ENCODE measurements at regions not wholly inside any gene's neighbourhood (a gene's known extent, or its start where the extent isn't known, plus 50 kb on each side); places are given as distances from the start of the nearest gene placed in this dataset.
A peak's percentile ranks its signal among the peaks of the same experiment; 100 is the strongest.

DNA sequence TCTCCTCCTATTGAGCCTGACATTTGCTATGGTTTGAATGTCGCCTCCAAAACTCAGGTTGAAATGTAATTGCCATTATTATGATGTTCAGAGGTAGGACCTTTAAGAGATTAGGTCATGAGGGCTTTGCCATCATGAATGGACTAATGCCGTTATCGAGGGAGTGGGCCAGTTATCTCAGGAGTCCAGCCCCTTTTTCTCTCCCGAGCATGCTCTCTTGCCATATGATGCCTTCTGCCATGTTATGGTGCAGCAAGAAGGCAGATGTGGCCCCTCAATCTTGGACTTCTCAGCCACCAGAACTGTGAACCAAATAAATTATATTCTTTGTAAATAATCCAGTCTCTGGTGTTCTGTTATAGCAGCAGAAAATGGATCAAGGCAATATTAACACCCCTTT, 323.5 kb downstream of the RRAGC start:
- no peak for DNase-seq

DNA sequence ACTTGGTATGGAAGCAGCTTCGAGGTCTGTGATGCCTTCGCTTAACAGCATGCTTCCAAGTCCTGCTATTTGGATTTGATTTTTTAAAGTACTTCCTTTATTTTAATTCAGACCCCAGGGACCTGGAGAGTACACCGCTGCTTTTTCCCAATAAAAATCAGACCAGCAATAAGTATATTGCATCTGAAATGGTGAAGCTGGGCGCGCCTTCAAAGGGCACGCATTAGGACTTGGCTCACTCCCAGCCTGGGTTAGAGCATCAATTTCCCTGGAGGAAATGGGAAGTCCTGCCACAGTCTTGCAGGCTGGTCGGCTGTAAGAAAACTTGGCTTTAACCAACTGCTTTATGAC, 325.1 kb downstream of the RRAGC start:
- no peak for DNase-seq

DNA sequence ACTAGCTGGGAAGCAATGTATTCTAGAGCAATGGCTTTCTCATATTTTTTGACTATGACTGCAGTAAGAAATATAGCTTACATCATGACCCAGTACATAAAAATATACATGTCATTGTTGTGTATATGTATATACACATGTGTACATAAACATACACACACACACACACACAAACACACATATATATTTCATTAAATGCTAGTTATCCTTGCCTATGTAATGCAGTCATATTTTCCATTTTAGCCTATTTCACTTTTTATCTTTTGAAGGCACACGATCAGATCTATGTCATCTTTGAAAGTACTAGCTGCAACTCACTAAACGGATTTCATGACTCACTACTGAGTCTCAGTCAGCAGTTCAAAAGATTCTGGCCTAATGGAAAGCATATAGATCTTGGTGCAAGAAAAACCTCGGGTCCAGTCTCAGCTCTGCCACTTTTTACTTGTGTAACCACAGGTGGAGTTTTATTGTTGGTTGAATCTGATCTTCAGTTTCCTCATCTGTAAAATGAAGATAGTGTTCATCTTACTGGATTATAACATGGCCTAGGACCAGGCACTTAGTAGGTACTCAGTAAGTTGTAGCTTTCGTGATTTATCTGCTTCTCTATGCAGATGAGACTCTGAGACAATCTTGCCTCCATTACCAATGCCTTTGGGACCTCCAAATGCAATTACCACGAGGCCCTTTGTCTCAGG, 325.6 kb downstream of the RRAGC start:
- no peak for DNase-seq

DNA sequence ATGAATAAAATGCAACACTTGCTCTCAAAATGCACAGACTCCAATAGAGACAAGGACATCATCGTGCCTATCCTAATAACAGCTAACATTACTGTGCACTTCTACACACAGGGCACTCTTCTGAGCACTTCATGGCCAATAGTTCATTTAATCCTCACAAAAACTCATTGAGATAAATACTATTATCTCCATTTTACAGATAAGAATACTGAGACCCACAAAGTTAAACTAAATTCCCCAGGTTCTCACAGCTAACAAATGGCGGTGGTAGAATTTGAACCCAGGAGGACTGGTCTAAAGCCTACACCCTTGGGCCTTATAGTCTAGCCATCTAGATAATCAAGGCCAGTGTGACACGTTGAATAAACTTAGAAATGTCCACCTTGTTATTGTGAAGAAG, 328.6 kb downstream of the RRAGC start:
- no peak for DNase-seq

DNA sequence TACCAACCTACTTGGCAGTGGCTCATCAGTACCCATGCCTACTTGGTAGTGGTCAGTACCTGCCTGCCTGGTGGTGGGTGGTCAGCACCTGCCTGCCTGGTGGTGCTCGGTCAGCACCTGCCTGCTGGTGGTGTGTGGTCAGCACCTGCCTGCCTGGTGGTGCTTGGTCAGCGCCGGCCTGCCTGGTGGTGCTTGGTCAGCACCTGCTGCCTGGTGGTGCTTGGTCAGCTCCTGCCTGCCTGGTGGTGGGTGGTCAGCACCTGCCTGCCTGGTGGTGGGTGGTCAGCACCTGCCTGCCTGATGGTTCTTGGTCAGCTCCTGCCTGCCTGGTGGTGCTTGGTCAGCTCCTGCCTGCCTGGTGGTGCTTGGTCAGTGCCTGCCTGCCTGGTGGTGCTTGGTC, 329.6 kb downstream of the RRAGC start:
- no peak for DNase-seq

DNA sequence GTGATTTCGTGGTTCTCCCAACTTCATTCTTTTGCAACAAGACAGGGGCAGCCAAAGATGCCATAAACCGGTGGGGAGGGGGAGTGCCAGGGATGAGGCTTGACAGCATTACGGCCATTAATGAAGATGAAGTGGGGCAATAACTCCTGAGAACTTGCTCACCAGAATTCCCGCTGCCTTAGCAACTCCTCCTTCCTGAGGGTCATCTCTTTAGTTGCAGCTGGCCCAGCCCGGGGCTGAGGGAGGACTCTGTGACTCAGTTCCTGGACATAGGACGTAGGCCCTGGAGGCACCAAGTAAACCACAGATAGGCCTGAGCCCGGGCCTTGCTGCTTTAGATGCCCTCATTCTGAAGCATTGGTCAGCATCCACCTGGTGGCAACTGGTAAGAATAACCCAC, 330.2 kb downstream of the RRAGC start:
- DNase-seq = no peak

DNA sequence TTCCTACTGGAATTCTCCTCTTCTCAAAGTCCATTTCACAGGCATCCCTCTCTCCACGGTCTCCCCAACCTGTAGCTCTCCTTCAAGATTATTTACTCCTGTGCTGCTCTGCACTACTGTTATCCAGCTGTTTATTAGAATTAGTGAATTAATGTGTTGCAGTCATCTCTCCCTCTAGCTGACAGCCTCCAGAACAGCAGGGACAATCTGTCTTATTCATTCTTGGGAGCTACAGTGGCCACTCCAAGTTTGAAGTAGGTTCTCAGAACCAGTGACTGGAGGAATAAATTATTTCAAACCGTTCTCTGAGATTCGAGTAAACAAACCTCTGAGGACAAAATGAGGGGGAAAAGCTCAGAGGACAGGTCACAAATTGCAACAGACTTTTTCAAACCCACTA, 330.9 kb downstream of the RRAGC start:
- DNase-seq = no peak

DNA sequence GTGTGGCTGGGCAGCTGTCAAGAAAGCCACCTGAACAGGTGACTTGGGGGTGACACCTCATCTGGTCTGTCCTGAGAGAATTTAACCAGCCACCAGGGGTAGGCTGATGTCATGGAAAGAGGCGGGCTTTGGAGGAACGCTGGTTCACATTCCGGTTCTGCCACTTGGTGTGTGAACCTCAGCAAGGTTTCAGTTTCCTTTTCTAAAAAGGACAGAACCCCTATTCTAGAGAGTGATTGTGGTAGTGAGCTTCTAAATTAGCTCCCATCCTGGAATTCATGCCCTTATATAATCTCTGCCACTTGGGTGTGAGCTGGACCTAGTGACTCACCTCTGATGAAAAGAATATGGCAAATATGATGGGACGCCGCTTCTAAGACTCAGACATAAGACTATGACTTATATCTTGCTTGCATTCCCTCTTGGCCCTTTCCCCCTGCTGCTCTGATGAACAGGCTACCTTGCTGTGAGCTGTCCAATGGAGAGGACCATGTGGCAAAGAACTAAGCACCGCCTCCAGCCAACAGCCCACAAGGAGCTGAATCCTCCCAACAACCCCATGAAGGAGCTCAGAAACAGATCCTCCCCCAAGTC, 332.1 kb downstream of the RRAGC start:
- peak; percentile 79 for DNase-seq

DNA sequence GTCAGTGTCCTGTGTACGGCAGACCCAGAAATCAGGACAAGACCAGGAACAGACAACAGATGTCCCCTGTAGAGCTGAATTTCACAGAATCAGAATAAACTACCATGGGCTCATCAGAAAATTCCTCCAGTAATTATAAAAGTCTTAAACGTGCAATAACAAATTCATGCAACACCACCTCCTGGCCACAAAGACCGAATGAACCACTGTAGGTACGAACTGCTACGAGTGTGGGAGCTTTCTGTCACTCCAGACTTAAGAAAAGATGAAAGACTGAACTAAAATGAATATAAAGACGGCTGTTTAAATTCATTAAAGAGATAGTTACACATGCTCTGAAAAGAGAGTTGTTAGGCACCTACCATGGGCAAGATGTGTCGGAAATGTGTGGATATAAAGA, 333.5 kb downstream of the RRAGC start:
- DNase-seq = no peak

DNA sequence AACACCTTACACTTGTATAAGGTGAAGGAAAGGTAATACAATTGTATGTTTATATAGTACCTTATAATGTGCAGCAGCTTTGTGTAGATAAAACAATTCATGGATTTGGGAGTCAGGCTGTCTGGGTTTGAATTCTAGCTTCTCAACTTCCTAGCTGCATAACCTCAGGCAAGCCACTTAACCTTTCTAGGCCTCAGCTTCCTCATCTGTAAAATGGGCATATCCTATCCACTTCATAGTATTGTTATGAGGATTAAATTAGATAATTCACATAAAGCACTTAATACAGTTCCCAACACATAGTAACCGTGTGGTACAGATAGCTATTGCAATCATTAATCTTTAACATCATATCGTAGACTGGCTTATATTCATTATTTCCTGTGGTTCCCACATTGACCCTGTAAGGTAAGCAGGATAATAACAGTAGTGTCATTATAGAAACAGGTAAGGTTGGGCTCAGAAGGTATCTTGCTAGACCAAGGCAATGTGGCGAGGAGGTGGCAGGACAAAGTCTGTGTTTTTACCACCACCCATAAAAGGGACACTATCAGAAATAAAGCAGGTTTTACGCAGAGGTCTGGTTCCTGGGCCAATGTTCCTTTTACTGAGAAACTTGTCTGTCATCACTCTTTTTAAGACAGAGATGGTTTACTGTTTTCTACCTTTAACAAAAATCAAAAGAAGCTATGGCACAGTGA, 334.1 kb downstream of the RRAGC start:
- no peak for DNase-seq

DNA sequence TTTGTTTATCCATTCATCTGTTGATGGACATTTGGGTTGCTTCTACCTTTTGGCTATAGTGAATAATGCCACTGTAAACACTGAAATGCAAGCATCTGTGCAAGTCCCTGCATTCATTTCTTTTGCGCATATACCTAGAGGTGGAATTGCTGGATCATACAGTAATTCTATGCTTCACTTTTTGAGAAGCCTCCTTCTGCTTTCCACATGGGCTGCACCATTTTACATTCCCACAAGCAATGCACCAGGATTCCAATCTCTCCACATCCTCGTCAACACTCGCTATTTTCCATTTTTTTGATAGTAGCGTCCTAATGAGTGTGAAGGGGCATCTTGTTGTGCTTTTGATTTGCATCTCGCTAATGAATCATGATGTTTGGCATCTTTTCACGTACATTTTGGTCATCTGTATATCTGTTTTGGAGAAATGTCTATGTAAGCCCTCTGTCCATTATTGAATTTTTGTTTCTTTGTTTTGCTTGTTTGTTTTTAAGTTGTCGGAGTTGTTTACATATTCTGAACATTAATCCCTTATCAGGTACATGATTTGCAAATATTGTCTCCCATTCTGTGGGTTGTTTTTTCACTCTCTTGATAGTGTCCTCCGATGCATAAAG, 335.4 kb downstream of the RRAGC start:
- DNase-seq = no peak

DNA sequence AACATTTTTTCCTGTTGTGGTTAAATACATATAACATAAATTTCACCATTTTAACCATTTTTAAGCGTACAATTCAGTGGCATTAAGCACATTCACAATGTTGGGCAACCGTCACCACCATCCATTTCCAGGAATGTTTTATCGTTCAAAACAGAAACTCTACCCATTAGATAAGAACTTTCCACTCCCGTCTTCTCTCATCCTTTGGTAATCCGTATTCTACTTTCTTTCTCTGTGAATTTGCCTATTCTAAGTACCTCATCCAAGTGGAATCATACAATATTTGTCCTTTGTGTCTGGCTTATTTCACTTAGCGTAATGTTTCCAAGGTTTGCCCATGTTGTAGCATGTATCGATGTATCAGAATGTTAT, 336.0 kb downstream of the RRAGC start:
- no peak for DNase-seq

DNA sequence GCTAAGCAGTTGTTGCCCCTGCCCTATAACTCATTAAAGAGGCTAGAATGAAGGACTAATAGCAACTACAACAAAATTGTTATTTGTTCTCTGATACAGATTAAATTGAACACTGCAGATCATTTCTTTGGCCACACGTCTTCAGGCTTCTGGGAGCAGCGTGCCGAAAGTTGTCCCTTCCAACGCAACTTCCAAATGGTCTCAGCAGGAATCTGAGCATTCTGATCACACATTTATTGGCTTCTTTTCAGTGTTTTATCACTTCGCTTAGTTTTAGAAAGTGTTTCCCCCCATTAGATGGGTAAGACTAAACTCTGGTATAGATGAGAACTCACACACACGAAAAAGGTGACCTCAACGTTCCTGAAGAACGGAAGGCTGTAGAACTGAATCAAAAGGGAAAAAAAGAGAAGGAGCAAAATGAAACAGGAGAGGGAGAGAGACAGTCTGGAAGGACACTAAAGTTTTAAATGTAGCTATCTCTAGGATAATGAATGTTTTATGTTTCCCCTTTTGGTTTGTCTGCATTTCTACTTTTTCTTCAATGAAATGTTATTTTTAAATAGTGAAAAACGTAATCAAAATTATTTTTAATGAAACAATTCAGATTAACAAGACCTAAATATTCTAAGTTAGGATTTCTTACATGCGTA, 336.5 kb downstream of the RRAGC start:
- no peak for DNase-seq

DNA sequence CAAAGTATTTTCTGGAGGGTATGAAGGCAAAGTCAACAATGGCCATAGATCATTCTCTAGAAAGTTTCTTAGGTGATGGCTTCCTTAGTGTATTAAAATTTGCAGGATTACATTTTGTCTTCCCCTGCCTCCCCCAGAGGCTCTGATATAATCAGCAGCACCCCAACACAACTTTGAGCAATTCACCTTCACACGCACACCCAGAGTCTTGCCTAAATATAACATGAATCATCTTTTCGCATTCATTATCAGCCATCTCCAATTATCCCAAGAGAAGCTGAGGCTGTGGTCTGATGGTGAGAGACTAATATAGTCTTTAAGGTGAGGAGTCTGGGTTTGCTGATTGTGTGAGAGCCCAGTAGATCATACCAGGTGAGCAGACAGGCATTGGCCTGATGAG, 343.0 kb downstream of the RRAGC start:
- no peak for DNase-seq

DNA sequence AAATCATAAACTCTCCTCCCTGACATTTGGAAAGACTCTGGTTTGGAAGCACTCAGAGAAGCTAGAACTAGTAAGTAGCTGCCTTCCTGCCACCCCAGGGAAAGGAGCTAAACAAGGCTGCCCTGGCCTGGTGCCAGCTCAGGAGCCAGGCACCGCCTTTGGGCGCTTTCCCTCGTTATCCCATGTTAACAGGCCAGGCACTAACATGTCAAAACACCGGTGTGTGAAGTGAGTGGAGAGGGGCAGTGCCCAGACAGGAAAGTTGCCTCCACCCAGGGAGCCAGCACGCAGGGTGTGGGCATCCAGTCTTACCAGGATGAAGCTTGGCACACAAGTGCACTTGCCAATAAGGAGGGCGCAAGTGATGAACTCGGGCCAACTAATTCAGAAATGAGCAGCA, 346.8 kb downstream of the RRAGC start:
- DNase-seq = no peak

DNA sequence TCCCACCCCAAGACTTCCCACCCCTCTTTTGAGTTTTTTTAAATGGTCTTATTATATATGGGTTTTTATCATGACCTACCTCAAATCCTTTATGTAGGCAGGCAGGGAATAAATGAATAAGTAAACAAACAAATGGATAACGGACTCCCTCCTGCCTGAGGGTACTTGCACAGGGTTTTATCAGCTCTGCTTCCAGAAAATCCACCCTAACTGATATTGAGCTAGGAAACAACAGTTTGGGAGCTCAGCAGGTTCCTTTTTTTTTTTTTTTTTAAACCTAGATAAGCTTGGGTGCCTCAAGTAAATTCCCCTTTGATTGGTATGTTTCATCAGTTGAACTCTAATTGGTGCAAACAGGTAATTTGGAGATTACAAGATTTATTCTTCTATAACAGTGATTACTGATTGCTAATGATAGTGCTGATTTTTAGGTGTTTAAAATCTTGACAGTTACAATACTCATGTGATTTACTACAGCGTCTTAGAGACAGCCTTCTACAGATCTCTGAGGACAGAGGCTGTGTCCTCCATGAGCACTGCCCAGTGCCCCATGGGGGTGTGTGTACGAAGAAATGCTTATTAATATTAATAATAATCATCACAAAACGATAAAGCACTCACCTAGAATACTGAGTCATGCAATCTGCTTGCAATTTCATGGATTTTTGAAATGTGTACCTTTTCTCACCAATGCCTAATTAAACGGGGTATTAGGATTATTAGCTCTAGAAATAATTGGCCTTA, 347.4 kb downstream of the RRAGC start:
- no peak for DNase-seq

DNA sequence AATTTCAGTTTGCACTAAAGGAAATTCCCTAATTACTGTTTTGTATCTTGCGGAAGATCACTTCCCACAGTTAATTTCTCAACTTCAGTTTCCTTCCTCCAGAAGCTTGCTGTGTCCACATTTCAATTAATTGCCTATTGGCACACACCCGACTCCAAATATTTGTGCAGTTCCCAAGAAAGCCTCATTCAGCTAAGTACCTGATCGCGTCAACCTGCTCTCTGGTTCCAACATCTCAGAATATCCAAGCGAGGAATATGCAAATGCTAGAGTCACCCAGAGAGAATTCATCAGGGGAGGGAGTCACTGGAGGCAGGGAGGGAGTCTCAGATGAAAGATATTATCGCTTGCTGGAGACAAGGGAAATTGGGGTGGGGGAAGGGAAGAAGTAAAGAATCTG, 351.3 kb downstream of the RRAGC start:
- DNase-seq = no peak

DNA sequence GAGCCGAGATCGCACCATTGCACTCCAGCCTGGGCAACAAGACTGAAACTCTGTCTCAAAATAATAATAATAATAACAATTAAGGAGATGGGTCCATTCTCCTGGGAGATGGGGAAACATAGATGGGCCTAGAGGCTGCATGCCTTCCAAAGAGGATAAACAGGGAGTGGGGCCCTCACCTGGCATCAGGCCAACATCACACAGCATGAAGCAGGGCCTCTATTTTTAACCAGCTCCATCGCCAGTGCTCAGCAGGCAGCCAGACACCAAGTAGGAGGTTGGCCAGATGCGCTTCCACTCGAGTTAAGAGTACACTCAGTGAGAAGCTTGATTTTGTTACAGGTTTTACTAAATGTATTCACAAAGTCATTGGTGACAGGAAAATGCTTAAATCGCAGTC, 352.0 kb downstream of the RRAGC start:
- no peak for DNase-seq

DNA sequence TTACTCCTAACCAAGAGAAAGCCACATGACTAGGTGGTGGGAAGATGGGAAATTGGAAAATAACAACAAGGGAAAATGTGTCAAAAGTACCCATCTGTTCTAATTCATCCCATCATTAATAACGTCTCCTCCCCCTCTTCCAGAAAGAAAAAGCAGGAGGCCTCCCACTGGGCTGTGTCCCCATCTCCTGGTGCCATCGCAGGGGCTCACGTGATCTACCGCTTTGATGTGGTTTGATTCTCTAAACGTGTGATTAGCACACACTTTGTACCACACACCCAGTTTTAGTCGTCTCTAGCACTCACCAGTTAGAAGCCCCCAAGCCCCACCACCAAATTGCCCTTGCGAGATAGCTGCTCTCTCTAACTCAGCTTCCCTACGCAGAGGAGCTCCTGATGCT, 353.6 kb downstream of the RRAGC start:
- DNase-seq = no peak

DNA sequence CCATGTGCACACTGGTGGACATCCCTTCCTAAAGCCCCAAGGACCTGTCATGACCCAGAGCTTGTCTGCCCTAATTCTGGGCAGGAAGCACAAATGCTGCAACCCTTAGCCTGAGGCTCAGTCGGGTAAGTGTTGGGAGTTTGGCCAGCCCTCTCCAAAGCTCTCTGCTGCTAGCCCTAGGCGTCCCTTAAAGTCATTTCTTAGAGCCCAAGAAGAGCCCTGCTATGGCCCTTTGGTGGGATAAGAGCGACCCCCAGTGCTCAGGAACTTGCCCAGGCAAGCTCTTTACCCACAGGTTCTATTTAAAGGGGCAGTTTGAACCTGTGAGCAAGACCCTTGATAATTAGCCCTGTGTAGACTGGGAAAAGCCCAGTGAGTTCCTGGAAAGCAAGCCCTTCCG, 356.8 kb downstream of the RRAGC start:
- DNase-seq = no peak

DNA sequence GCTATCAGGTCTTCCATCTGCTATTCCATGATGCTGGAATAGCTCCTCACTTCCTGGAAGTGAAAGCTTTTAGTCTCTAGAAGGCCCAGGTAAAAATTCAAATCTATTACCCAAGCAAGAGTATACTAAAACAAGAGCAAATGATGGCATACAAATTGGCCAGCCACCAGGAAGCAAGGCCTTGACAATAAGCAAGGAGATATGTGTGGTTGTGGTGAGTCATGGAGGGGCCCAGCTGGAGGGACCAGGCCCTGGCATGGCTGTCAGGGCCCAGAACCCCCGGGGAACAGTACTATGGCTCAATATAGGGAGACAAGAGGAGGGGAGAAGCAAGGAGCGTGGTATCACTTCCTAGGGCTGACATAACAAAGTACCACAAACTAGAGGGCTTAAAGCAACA, 358.7 kb downstream of the RRAGC start:
- DNase-seq = no peak

DNA sequence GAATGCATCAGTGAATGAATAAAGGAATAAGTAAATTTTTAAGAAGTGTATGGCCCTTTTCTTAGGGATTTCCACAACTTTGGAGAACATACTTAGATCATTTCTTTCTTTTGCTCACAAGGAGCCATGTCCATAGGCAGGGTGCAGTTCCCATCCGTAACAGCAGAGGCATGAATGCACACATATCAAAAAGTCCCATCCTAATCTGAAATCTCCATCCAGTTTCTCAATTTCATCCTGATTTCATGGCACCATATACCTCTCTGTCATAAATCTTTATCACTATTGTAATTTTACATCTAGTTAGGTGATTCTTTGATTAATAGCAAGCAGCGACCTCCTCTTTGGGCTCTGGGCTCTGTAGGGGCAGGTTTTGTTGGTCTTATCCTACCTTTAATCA, 359.2 kb downstream of the RRAGC start:
- no peak for DNase-seq

DNA sequence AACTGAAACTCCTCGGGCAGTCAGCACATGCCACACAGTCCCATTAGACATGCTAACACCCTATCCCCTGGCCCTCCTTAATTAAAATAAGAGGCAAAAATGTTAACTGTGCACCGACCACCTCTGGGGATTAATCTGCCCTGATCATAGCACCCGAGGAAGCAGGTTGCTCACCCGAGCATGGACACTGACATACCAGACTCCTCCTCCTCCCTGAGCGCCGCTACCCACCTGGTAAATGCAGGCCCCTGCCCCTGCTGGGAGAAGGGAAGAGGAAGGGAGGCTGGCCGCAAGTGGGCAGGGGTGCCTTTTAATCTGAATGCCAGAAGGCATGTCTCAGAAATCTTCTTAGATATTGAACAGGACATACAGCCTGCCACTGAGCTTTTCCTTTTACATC, 360.9 kb downstream of the RRAGC start:
- DNase-seq = no peak

All from activated effector memory CD4-positive, alpha-beta T cell treated with anti-CD3 and anti-CD28 coated beads, Interleukin-2, amount 50 U/mL, for 16 hours (primary cell).